SK-N-SH (cell line): ENCODE measurements at regions not wholly inside any gene's neighbourhood (a gene's known extent, or its start where the extent isn't known, plus 50 kb on each side); places are given as distances from the start of the nearest gene placed in this dataset.

Experiments
- CTCF ChIA-PET: fragments of 300-600, 350-600 bp; formaldehyde crosslinking; extraction: SDS; loops from one replicate; lab custom pipeline; 2021; lab: Yijun Ruan, JAX
- POLR2A ChIA-PET: fragments of 350-600 bp; sonication (Branson Sonifier 250); formaldehyde crosslinking; extraction: SDS; loops from one replicate; lab custom pipeline; 2020; ENCODE audit warnings: antibody characterized with exemption, inconsistent platforms; lab: Yijun Ruan, JAX
- DNase-seq: peaks from one replicate; pipeline ENCODE4 v3.0.0; 2012
- H2AFZ ChIP-seq: fragments of 200-600 bp; sonication (generic); 2 replicates; pipeline ENCODE4 v1.8.1; 2016; ENCODE audit warnings: antibody characterized with exemption, mild to moderate bottlenecking, low read depth
- H3F3A ChIP-seq: fragments of 200-600 bp; sonication (generic); replicated peaks from 2 replicates; pipeline ENCODE3; 2016; ENCODE audit warnings: antibody characterized with exemption, mild to moderate bottlenecking; ENCODE audit not compliant: insufficient read depth
- H3K27ac ChIP-seq, 2 experiments: fragments of 200-500 bp in 1 of 2; fragments of 200-600 bp in 1 of 2; sonication (Bioruptor generic) in 1 of 2; sonication (generic), shearing (Covaris generic) in 1 of 2; 2 replicates each; pipeline versions ENCODE4 v1.5.1 to v1.6.1; 2014 to 2016; ENCODE audit warnings: low read depth in 2 of 2, inconsistent platforms in 1 of 2, low read length in 1 of 2, mild to moderate bottlenecking in 1 of 2, mixed read lengths in 1 of 2
- H3K27me3 ChIP-seq: fragments of 200-600 bp; sonication (generic), shearing (Covaris generic); 2 replicates; pipeline ENCODE4 v1.6.1; 2016; ENCODE audit warnings: mixed run types; ENCODE audit not compliant: insufficient read depth
- H3K36me3 ChIP-seq, 2 experiments: fragments of 200-500 bp in 1 of 2; fragments of 200-600 bp in 1 of 2; sonication (Bioruptor generic) in 1 of 2; sonication (generic) in 1 of 2; replicated peaks in 1 of 2; 2 replicates each; pipeline versions ENCODE3 to v1.5.1; 2014 to 2016; ENCODE audit warnings: low read length in 1 of 2, mild to moderate bottlenecking in 1 of 2; ENCODE audit not compliant: insufficient read depth in 2 of 2, control insufficient read depth in 1 of 2
- H3K4me1 ChIP-seq, 2 experiments: fragments of 200-500 bp in 1 of 2; fragments of 200-600 bp in 1 of 2; sonication (Bioruptor generic) in 1 of 2; sonication (generic), shearing (Covaris generic) in 1 of 2; 2 replicates each; pipeline versions ENCODE4 v1.5.1 to v1.6.1; 2014 to 2016; ENCODE audit warnings: low read depth in 1 of 2, low read length in 1 of 2, mixed run types in 1 of 2; ENCODE audit not compliant: insufficient read depth in 2 of 2, control insufficient read depth in 1 of 2
- H3K4me2 ChIP-seq: fragments of 200-600 bp; sonication (generic), shearing (Covaris generic); 2 replicates; pipeline ENCODE4 v1.6.1; 2017; ENCODE audit warnings: mixed run types
- H3K4me3 ChIP-seq, 2 experiments: fragments of 200-500 bp in 1 of 2; fragments of 200-600 bp in 1 of 2; sonication (Bioruptor generic) in 1 of 2; sonication (generic), shearing (Covaris generic) in 1 of 2; 2 replicates each; pipeline versions ENCODE4 v1.5.1 to v1.8.1; 2014 to 2016; ENCODE audit warnings: low read depth in 2 of 2, inconsistent platforms in 1 of 2, low read length in 1 of 2, mild to moderate bottlenecking in 1 of 2, mixed read lengths in 1 of 2, moderate library complexity in 1 of 2
- H3K79me2 ChIP-seq: fragments of 200-600 bp; sonication (generic); 2 replicates; pipeline ENCODE4 v1.8.1; 2017; ENCODE audit warnings: mild to moderate bottlenecking; ENCODE audit not compliant: insufficient read depth
- H3K9ac ChIP-seq: fragments of 200-600 bp; sonication (generic); 2 replicates; pipeline ENCODE4 v1.6.1; 2017; ENCODE audit warnings: mixed run types
- H3K9me2 ChIP-seq: fragments of 200-600 bp; sonication (generic); 2 replicates; pipeline ENCODE4 v1.6.1; 2017; ENCODE audit warnings: mixed run types
- H3K9me3 ChIP-seq: fragments of 200-600 bp; sonication (generic); 2 replicates; pipeline ENCODE4 v1.6.1; 2017; ENCODE audit warnings: mixed run types, mild to moderate bottlenecking, moderate library complexity
- H4K20me1 ChIP-seq: fragments of 200-600 bp; sonication (generic); 2 replicates; pipeline ENCODE4 v1.6.1; 2017; ENCODE audit warnings: mild to moderate bottlenecking, mixed run types; ENCODE audit not compliant: insufficient read depth
- CHD2 ChIP-seq: fragments of 150-350 bp; IDR thresholded peaks from 2 replicates; pipeline ENCODE4 v1.6.1; 2018; ENCODE audit warnings: low read length; ENCODE audit not compliant: partially characterized antibody
- ELF1 ChIP-seq: IDR thresholded peaks from 2 replicates; pipeline ENCODE4 v1.4.0; 2012
- EP300 ChIP-seq, 2 experiments: IDR thresholded peaks; 2 replicates each; pipeline versions ENCODE4 v1.4.0 to v1.6.1; 2012; ENCODE audit warnings: borderline replicate concordance in 1 of 2, low read depth in 1 of 2, low read length in 1 of 2
- EZH2phosphoT487 ChIP-seq: fragments of 200-600 bp; sonication (generic); IDR thresholded peaks from 2 replicates; pipeline ENCODE4 v1.6.1; 2017; ENCODE audit warnings: low read depth, mixed run types, mild to moderate bottlenecking, antibody characterized with exemption, moderate library complexity, borderline replicate concordance
- FOSL2 ChIP-seq: IDR thresholded peaks from 2 replicates; pipeline ENCODE4 v1.4.0; 2012; ENCODE audit warnings: low read depth, mild to moderate bottlenecking, moderate library complexity, borderline replicate concordance
- FOXJ3 ChIP-seq: sonication (generic); formaldehyde crosslinking; IDR thresholded peaks from 2 replicates; pipeline ENCODE4 v1.5.1; 2020; ENCODE audit warnings: mild to moderate bottlenecking, missing genetic modification reagents
- FOXM1 ChIP-seq: IDR thresholded peaks from 2 replicates; pipeline ENCODE4 v1.4.0; 2012; ENCODE audit warnings: low read depth, mild to moderate bottlenecking
- GABPA ChIP-seq: IDR thresholded peaks from 2 replicates; pipeline ENCODE4 v1.4.0; 2012; ENCODE audit warnings: low read depth, mild to moderate bottlenecking
- JUND ChIP-seq: IDR thresholded peaks from 2 replicates; pipeline ENCODE4 v1.4.0; 2012
- MEF2A ChIP-seq: IDR thresholded peaks from 2 replicates; pipeline ENCODE4 v1.4.0; 2012; ENCODE audit warnings: low read depth, borderline replicate concordance
- RCOR1 ChIP-seq: fragments of 150-350 bp; IDR thresholded peaks from 2 replicates; pipeline ENCODE4 v1.6.1; 2017; ENCODE audit warnings: antibody characterized with exemption, low read length
- RFX5 ChIP-seq: IDR thresholded peaks from 2 replicates; pipeline ENCODE4 v1.6.1; 2012; ENCODE audit warnings: mild to moderate bottlenecking, improper control_type of control experiment, low read length
- SMC3 ChIP-seq: IDR thresholded peaks from 2 replicates; pipeline ENCODE4 v1.6.1; 2012; ENCODE audit warnings: low read depth, low read length, improper control_type of control experiment
- WGBS: methylation state at CpG from one replicate; pipeline ENCODE4 v1.1.6; 2017; ENCODE audit warnings: low lambda C conversion rate; 5-methylcytosine and 5-hydroxymethylcytosine counted together
- TF ChIP-seq, protein P1 (sequence below): fragments of 150-350 bp; IDR thresholded peaks from 2 replicates; pipeline ENCODE4 v1.6.1; 2017; ENCODE audit warnings: antibody characterized with exemption, low read length, low read depth, borderline replicate concordance
- TF ChIP-seq, protein P2 (sequence below): IDR thresholded peaks from 2 replicates; pipeline ENCODE4 v1.4.0; 2012; ENCODE audit warnings: low read depth, borderline replicate concordance
- TF ChIP-seq, protein P3 (sequence below): IDR thresholded peaks from 2 replicates; pipeline ENCODE4 v1.6.1; 2012; ENCODE audit warnings: mild to moderate bottlenecking, low read depth, low read length, moderate library complexity

DNA sequence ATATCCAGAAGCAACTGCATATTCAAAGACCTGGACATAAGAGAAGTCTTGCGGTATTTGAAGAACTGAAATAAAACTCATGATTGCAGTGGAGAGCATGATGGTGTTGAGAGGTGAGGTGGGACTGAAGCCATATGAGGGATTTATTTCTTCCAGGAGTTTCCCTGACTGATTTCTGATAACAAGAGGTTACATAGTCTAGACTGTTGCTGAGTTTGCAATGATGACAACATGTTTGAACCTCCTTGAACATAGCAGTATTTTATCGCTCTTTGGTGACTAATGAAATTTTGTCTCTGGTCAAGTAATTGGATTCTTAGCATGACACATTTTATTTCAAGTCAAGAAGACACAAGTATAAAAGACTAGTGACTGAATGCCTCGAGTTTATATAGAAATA lies 61.8 kb downstream of the ACTBL2 start:
- Histone ChIP-seq H2AFZ (no peak overlapping the region), H3K36me3 (no peaks in the 10 kb centered on the region), H3K79me2 (no peaks in the 10 kb centered on the region), H3K9me2 (no peaks in the 10 kb centered on the region), H3K4me1 (peaks cover 5 to 18% of the 10 kb centered on the region in 2 experiments; a peak in 2 of 4 replicates), H3K27me3 (no peaks in the 10 kb centered on the region), H3K4me2 (no peak overlapping the region), H3K9ac (no peak overlapping the region), H3K9me3 (no peaks in the 10 kb centered on the region), H4K20me1 (no peaks in the 10 kb centered on the region), H3K4me3 (no peak overlapping the region), H3K27ac (no peak overlapping the region), H3F3A (no peaks in the 10 kb centered on the region)
- DNase-seq: no peak
- WGBS: 74% methylated on average over 3 of the region's 3 CpGs
- ChIA-PET CTCF (no interaction called here), POLR2A (no interaction called here)
- TF ChIP-seq GABPA: no peak
- no peak for TF ChIP-seq SMC3
- TF ChIP-seq, protein P1, sequence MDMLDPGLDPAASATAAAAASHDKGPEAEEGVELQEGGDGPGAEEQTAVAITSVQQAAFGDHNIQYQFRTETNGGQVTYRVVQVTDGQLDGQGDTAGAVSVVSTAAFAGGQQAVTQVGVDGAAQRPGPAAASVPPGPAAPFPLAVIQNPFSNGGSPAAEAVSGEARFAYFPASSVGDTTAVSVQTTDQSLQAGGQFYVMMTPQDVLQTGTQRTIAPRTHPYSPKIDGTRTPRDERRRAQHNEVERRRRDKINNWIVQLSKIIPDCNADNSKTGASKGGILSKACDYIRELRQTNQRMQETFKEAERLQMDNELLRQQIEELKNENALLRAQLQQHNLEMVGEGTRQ: no peak
- no peak for TF ChIP-seq EP300 (IDR thresholded peaks at IDR 0.05; ENCODE audit: borderline replicate concordance in 1 of 2, low read depth in 1 of 2, low read length in 1 of 2)
- TF ChIP-seq FOXM1: no peak
- no peak for TF ChIP-seq MEF2A
- TF ChIP-seq, protein P2, sequence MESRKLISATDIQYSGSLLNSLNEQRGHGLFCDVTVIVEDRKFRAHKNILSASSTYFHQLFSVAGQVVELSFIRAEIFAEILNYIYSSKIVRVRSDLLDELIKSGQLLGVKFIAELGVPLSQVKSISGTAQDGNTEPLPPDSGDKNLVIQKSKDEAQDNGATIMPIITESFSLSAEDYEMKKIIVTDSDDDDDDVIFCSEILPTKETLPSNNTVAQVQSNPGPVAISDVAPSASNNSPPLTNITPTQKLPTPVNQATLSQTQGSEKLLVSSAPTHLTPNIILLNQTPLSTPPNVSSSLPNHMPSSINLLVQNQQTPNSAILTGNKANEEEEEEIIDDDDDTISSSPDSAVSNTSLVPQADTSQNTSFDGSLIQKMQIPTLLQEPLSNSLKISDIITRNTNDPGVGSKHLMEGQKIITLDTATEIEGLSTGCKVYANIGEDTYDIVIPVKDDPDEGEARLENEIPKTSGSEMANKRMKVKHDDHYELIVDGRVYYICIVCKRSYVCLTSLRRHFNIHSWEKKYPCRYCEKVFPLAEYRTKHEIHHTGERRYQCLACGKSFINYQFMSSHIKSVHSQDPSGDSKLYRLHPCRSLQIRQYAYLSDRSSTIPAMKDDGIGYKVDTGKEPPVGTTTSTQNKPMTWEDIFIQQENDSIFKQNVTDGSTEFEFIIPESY: no peak
- no peak for TF ChIP-seq RFX5
- TF ChIP-seq CHD2: no peak
- no peak for TF ChIP-seq RCOR1
- no peak for TF ChIP-seq ELF1
- TF ChIP-seq JUND: no peak
- no peak for TF ChIP-seq EZH2phosphoT487
- TF ChIP-seq, protein P3, sequence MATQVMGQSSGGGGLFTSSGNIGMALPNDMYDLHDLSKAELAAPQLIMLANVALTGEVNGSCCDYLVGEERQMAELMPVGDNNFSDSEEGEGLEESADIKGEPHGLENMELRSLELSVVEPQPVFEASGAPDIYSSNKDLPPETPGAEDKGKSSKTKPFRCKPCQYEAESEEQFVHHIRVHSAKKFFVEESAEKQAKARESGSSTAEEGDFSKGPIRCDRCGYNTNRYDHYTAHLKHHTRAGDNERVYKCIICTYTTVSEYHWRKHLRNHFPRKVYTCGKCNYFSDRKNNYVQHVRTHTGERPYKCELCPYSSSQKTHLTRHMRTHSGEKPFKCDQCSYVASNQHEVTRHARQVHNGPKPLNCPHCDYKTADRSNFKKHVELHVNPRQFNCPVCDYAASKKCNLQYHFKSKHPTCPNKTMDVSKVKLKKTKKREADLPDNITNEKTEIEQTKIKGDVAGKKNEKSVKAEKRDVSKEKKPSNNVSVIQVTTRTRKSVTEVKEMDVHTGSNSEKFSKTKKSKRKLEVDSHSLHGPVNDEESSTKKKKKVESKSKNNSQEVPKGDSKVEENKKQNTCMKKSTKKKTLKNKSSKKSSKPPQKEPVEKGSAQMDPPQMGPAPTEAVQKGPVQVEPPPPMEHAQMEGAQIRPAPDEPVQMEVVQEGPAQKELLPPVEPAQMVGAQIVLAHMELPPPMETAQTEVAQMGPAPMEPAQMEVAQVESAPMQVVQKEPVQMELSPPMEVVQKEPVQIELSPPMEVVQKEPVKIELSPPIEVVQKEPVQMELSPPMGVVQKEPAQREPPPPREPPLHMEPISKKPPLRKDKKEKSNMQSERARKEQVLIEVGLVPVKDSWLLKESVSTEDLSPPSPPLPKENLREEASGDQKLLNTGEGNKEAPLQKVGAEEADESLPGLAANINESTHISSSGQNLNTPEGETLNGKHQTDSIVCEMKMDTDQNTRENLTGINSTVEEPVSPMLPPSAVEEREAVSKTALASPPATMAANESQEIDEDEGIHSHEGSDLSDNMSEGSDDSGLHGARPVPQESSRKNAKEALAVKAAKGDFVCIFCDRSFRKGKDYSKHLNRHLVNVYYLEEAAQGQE: no peak
- TF ChIP-seq FOSL2: no peak
- no peak for TF ChIP-seq FOXJ3 (CRISPR knock-in tag)
